ENCODE measurements at regions not wholly inside any gene's neighbourhood (a gene's known extent, or its start where the extent isn't known, plus 50 kb on each side); places are given as distances from the start of the nearest gene placed in this dataset.

DNA sequence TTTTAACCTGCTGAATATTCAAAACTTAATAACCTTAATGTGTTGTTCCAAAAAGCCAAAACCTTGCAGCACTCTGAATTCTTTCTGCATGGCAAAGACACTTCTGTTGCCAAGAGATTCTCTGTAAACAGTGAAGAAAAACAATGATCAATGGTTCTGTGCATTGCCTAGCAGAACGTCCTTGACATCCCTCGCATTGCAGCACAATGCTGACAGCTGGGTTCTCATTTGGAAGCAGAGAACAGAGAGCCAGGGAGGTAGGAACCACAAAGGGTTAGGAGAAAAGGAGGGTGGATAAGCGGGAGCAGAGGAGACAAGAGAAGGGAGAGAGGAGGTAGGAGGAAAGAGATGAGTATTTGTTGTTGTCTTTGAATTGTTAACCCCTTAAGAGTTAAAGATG lies 501.1 kb downstream of the NAV3 start:
- Mint-ChIP-seq H3K4me3 (ENCODE audit: unreplicated experiment) (no peak overlapping the region), H3K36me3 (ENCODE audit: low read depth) (no peaks in the 10 kb centered on the region), H3K4me1 (ENCODE audit: low read depth) (no peaks in the 10 kb centered on the region), H3K27me3 (ENCODE audit: low read depth) (peaks cover 26% of the 10 kb centered on the region), H3K9me3 (ENCODE audit: low read depth) (no peaks in the 10 kb centered on the region), H3K27ac (ENCODE audit: unreplicated experiment) (no peak overlapping the region)
- DNase-seq (ENCODE audit: low spot score) = no peak
- TF ChIP-seq, protein P1, sequence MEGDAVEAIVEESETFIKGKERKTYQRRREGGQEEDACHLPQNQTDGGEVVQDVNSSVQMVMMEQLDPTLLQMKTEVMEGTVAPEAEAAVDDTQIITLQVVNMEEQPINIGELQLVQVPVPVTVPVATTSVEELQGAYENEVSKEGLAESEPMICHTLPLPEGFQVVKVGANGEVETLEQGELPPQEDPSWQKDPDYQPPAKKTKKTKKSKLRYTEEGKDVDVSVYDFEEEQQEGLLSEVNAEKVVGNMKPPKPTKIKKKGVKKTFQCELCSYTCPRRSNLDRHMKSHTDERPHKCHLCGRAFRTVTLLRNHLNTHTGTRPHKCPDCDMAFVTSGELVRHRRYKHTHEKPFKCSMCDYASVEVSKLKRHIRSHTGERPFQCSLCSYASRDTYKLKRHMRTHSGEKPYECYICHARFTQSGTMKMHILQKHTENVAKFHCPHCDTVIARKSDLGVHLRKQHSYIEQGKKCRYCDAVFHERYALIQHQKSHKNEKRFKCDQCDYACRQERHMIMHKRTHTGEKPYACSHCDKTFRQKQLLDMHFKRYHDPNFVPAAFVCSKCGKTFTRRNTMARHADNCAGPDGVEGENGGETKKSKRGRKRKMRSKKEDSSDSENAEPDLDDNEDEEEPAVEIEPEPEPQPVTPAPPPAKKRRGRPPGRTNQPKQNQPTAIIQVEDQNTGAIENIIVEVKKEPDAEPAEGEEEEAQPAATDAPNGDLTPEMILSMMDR (IDR thresholded peaks at IDR 0.05) = no peak

DNA sequence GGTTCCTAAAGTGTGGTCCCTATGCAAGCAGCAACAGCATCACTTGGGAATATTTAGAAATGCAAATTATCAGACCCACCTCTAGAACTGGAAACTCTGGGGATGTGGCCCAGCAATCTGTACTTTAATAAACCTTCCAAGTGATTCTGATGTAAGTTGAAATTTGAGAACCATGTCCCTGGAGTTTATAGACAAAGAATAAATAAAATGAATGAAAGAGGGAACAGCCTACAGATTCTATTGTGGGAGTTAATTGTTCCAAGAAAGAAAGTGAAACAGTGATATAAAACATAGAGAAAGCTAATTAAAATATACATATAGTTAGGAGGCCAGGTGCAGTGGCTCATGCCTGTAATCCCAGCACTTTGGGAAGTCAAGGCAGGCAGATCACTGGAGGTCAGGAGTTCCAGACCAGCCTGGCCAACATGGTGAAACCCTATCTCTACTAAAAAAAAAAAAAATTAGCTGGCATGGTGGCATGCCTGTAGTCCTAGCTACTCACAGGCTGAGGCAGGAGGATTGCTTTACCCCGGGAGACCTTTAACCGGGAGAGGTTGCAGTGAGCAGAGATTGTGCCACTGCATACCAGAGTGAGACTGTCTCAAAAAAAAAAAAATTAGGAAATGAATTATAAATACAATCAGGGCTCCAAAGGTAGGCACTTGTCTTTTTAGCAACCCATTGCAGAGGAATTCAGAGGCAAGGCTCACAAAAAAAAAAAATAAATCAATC lies 507.5 kb downstream of the NAV3 start:
- Mint-ChIP-seq H3K27me3 (ENCODE audit: low read depth) (peaks cover 10% of the 10 kb centered on the region), H3K27ac (ENCODE audit: unreplicated experiment) (no peak overlapping the region), H3K4me1 (ENCODE audit: low read depth) (no peaks in the 10 kb centered on the region), H3K9me3 (ENCODE audit: low read depth) (no peaks in the 10 kb centered on the region), H3K36me3 (ENCODE audit: low read depth) (no peaks in the 10 kb centered on the region), H3K4me3 (ENCODE audit: unreplicated experiment) (no peak overlapping the region)
- TF ChIP-seq, protein P1 (IDR thresholded peaks at IDR 0.05) = no peak
- DNase-seq (ENCODE audit: low spot score) = no peak

DNA sequence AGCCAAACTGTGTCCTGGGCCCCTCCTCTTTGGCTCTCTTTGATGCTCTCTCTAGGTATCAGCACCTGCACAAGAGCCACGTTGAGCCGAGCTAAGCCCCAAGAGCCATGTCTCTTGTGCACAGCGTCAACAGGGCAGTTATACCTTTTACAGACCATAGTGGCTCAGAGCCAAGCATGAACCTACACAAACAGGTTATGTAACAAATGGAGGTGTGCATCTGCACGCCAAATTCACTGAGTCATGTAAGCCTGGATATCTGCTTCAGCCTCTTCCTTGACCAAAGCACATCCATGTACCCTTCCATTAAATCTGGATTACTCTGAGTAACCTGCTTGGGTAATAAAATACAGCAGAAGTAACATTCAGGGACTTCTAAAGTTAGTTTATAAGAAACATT lies 509.7 kb downstream of the NAV3 start:
- no peak for DNase-seq (ENCODE audit: low spot score)
- Mint-ChIP-seq H3K36me3 (ENCODE audit: low read depth) (no peaks in the 10 kb centered on the region), H3K4me3 (ENCODE audit: unreplicated experiment) (no peak overlapping the region), H3K4me1 (ENCODE audit: low read depth) (no peaks in the 10 kb centered on the region), H3K27ac (ENCODE audit: unreplicated experiment) (no peak overlapping the region), H3K27me3 (ENCODE audit: low read depth) (peaks cover 5% of the 10 kb centered on the region), H3K9me3 (ENCODE audit: low read depth) (peaks cover 3% of the 10 kb centered on the region)
- TF ChIP-seq, protein P1 (IDR thresholded peaks at IDR 0.05) = no peak

DNA sequence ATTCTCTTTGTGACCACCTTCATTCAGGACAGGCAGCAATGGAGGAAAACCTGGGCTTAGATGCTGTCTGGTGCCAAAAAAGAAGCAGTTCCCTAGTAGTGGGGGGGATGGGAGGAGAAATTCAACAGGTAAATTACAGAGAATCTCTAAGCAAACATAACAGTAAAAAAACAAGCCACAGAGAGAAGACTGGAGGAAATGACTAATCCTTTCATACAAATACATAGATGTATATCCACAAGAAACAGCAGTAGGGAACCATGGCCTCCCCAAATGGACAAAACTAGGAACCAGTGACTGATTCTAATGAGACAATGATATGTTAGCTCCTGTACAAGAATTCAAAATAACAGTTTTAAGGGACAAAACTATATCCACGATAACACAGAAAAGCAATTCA lies 513.0 kb downstream of the NAV3 start:
- no peak overlapping the region for H3K4me3 Mint-ChIP-seq (ENCODE audit: unreplicated experiment)
- no peaks in the 10 kb centered on the region for H3K36me3 Mint-ChIP-seq (ENCODE audit: low read depth)
- no peak for DNase-seq (ENCODE audit: low spot score)
- peaks cover 23% of the 10 kb centered on the region for H3K9me3 Mint-ChIP-seq (ENCODE audit: low read depth)
- TF ChIP-seq, protein P1 (IDR thresholded peaks at IDR 0.05) = no peak
- no peaks in the 10 kb centered on the region for H3K4me1 Mint-ChIP-seq (ENCODE audit: low read depth)
- peaks cover 3% of the 10 kb centered on the region for H3K27me3 Mint-ChIP-seq (ENCODE audit: low read depth)
- no peak overlapping the region for H3K27ac Mint-ChIP-seq (ENCODE audit: unreplicated experiment)

DNA sequence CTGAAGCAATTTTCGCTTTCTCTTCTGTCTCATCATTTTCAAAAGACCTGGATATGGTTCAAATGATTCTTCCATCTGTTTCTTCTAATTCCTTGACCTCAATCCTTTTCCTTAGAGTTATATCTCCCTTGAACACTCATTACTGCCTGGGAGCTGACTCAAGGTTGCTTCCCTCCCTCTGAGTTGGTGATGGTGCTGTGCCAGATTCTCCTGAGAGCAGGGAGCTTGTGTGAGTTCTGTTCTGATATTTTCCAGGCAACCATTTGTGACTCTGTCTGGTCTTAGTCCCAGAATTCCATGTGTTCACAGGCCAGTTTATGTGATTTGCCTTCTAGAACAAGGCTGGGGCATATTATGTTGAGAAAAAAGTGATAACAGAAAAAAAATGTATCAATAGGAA lies 505.1 kb upstream of the SYT1 start:
- peaks cover under 1% of the 10 kb centered on the region for H3K9me3 Mint-ChIP-seq (ENCODE audit: low read depth)
- H3K36me3 Mint-ChIP-seq (ENCODE audit: low read depth) = no peaks in the 10 kb centered on the region
- no peak overlapping the region for H3K27ac Mint-ChIP-seq (ENCODE audit: unreplicated experiment)
- peaks cover 10% of the 10 kb centered on the region for H3K27me3 Mint-ChIP-seq (ENCODE audit: low read depth)
- TF ChIP-seq, protein P1 (IDR thresholded peaks at IDR 0.05) = no peak
- DNase-seq (ENCODE audit: low spot score) = no peak
- no peaks in the 10 kb centered on the region for H3K4me1 Mint-ChIP-seq (ENCODE audit: low read depth)
- H3K4me3 Mint-ChIP-seq (ENCODE audit: unreplicated experiment) = no peak overlapping the region

All from chondrocyte (in vitro differentiated cells).